LNCaP clone FGC (cell line): ENCODE measurements at regions not wholly inside any gene's neighbourhood (a gene's known extent, or its start where the extent isn't known, plus 50 kb on each side); places are given as distances from the start of the nearest gene placed in this dataset.
A peak's percentile ranks its signal among the peaks of the same experiment; 100 is the strongest.

ENCODE experiments used
- DNase-seq: peaks from one replicate; pipeline ENCODE4 v3.0.0-alpha.2; 2011; ENCODE audit warnings: low read depth
- H3K4me3 ChIP-seq: 2 replicates; pipeline ENCODE4 v1.5.1; 2011; ENCODE audit warnings: mild to moderate bottlenecking, low read depth, low read length, control low read depth
- CTCF ChIP-seq: IDR thresholded peaks from 2 replicates; pipeline ENCODE4 v1.5.1; 2012; ENCODE audit warnings: mild to moderate bottlenecking; ENCODE audit not compliant: control insufficient read depth, insufficient read depth; ENCODE audit errors: extremely low read depth

- DNase-seq: no peak
- no peak for TF ChIP-seq CTCF
- no peak overlapping the region for H3K4me3 ChIP-seq
Measured at GRCh38 chr3:63061449-63061848, 186.2 kb upstream of the CADPS start.

GRCh38 chr3:63064209-63064755, 189.1 kb upstream of the CADPS start:
- no peak for TF ChIP-seq CTCF
- DNase-seq: no peak

GRCh38 chr3:63067999-63068645, 192.9 kb upstream of the CADPS start:
- TF ChIP-seq CTCF: no peak
- H3K4me3 ChIP-seq: no peak overlapping the region
- peak; percentile 19 for DNase-seq

More at GRCh38 chr3:63064209-63064755, 189.1 kb upstream of the CADPS start:
- no peak overlapping the region for H3K4me3 ChIP-seq

- TF ChIP-seq CTCF: no peak
- H3K4me3 ChIP-seq: no peak overlapping the region
- DNase-seq: no peak
Measured at GRCh38 chr3:63069806-63070475, 194.7 kb upstream of the CADPS start.

- no peak for DNase-seq
- TF ChIP-seq CTCF: no peak
- H3K4me3 ChIP-seq: no peak overlapping the region
Measured at GRCh38 chr3:63070476-63070810, 195.2 kb upstream of the CADPS start.

- no peak overlapping the region for H3K4me3 ChIP-seq
- no peak for DNase-seq
- TF ChIP-seq CTCF: no peak
Measured at GRCh38 chr3:63076357-63076756, 201.1 kb upstream of the CADPS start.
